CD8-positive, alpha-beta memory T cell (primary cell): ENCODE measurements at regions not wholly inside any gene's neighbourhood (a gene's known extent, or its start where the extent isn't known, plus 50 kb on each side); places are given as distances from the start of the nearest gene placed in this dataset.

Experiments
- CTCF ChIA-PET: fragments of 350-600 bp; sonication (Branson Sonifier 250); formaldehyde crosslinking; loops from one replicate; lab custom pipeline; 2021; ENCODE audit warnings: antibody characterized with exemption; lab: Charles Lee
- POLR2A ChIA-PET: fragments of 350-600 bp; sonication (Branson Sonifier 250); formaldehyde crosslinking; loops from one replicate; lab custom pipeline; 2021; ENCODE audit warnings: antibody characterized with exemption; lab: Charles Lee
- DNase-seq, 5 donors: peaks; one replicate each; pipeline versions ENCODE4 v3.0.0 to v3.0.0-alpha.2; 2020 to 2022; ENCODE audit warnings: mixed read lengths in 1 of 5
- H3K27ac ChIP-seq: one replicate; pipeline ENCODE4 v1.7.0; 2013; ENCODE audit warnings: low read depth, mild to moderate bottlenecking, low read length, moderate library complexity
- H3K27me3 ChIP-seq: 2 replicates; pipeline ENCODE4 v1.7.0; 2013; ENCODE audit warnings: low read length, mild to moderate bottlenecking; ENCODE audit not compliant: insufficient read depth, poor library complexity, severe bottlenecking
- H3K36me3 ChIP-seq: 2 replicates; pipeline ENCODE4 v1.7.0; 2013; ENCODE audit warnings: mild to moderate bottlenecking, low read length, moderate library complexity; ENCODE audit not compliant: insufficient read depth
- H3K4me1 ChIP-seq: 2 replicates; pipeline ENCODE4 v1.7.0; 2013; ENCODE audit warnings: mild to moderate bottlenecking, low read length, moderate library complexity; ENCODE audit not compliant: insufficient read depth
- H3K4me3 ChIP-seq: 2 replicates; pipeline ENCODE4 v1.7.0; 2013; ENCODE audit warnings: mild to moderate bottlenecking, low read length
- H3K9me3 ChIP-seq: 2 replicates; pipeline ENCODE4 v1.7.0; 2013; ENCODE audit warnings: mild to moderate bottlenecking, low read length
- H3K27ac Mint-ChIP-seq, 8 donors: one replicate each; pipeline ENCODE4 v1.8.0; 2020 to 2021; ENCODE audit warnings: mixed read lengths in 8 of 8, mild to moderate bottlenecking in 6 of 8, inconsistent platforms in 3 of 8, moderate library complexity in 3 of 8
- H3K27me3 Mint-ChIP-seq, 2 donors: one replicate each; pipeline ENCODE4 v1.8.0; 2020 to 2021; ENCODE audit warnings: mixed read lengths in 2 of 2, mild to moderate bottlenecking in 1 of 2, moderate library complexity in 1 of 2
- H3K36me3 Mint-ChIP-seq, 3 donors: one replicate each; pipeline ENCODE4 v1.8.0; 2020 to 2021; ENCODE audit warnings: mixed read lengths in 3 of 3, inconsistent platforms in 1 of 3, mild to moderate bottlenecking in 1 of 3
- H3K4me1 Mint-ChIP-seq, 3 donors: one replicate each; pipeline ENCODE4 v1.8.0; 2020 to 2021; ENCODE audit warnings: mixed read lengths in 3 of 3, inconsistent platforms in 1 of 3, mild to moderate bottlenecking in 1 of 3
- H3K4me3 Mint-ChIP-seq, 7 donors: one replicate each; pipeline ENCODE4 v1.8.0; 2020 to 2021; ENCODE audit warnings: mixed read lengths in 7 of 7, mild to moderate bottlenecking in 6 of 7, moderate library complexity in 4 of 7, inconsistent platforms in 2 of 7
- H3K9me3 Mint-ChIP-seq, 5 donors: one replicate each; pipeline ENCODE4 v1.8.0; 2020 to 2022; ENCODE audit warnings: mixed read lengths in 5 of 5, mild to moderate bottlenecking in 3 of 5, moderate library complexity in 2 of 5, inconsistent platforms in 1 of 5

DNA sequence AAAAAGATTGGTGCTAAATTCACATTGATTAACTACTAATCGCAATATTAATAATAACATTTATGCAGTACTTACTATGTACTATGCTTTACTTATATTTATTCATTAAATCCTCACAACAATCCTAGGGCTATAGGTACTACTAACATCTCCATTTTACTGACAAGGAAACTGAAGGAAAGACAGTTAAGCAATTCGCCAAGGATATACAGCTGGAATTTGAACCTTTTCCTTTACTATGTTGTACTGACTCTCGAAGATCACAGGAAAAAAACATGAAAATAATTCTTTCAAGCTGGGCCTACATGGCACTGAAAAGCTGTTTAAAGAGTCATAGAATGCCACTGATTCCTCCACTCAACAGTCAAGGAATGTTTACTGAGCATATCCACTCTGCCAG lies 185.4 kb downstream of the IPMK start:
- H3K27ac ChIP-seq: no peak overlapping the region
- H3K9me3 Mint-ChIP-seq: peaks cover 0 to 3% (median 0%) of the 10 kb centered on the region in 5 donors
- no peaks in the 10 kb centered on the region for H3K36me3 ChIP-seq
- no peaks in the 10 kb centered on the region for H3K4me1 ChIP-seq
- H3K36me3 Mint-ChIP-seq: no peaks in the 10 kb centered on the region
- POLR2A ChIA-PET: no interaction called here
- no peaks in the 10 kb centered on the region for H3K4me1 Mint-ChIP-seq
- H3K4me3 ChIP-seq: no peak overlapping the region
- peaks cover 2 to 7% of the 10 kb centered on the region in 2 donors for H3K27me3 Mint-ChIP-seq
- no peak overlapping the region for H3K4me3 Mint-ChIP-seq
- H3K27ac Mint-ChIP-seq: no peak overlapping the region
- no peak for DNase-seq
- CTCF ChIA-PET: no interaction called here
- H3K27me3 ChIP-seq: no peaks in the 10 kb centered on the region
- H3K9me3 ChIP-seq: no peaks in the 10 kb centered on the region

DNA sequence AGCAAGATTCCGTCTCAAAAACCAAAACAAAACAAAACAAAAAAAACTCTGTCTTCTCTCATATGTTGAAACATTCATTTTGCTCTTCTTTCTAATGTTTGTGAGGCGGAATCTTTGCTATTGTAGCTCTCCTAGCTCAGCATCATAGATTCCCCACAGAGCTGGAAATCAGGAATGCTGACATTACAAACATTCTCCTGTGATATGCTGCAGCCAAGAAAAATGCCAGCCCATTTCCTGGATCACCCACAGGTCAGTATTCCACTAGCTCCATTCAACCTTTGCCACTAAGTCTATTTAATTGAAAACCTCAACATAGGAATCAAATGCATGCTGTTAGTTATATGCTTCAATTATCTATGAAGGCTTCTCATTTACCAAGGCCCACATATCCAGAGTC lies 186.3 kb downstream of the IPMK start:
- Mint-ChIP-seq H3K4me1 (no peaks in the 10 kb centered on the region), H3K27ac (no peak overlapping the region), H3K36me3 (no peaks in the 10 kb centered on the region), H3K9me3 (peaks cover 0 to 3% (median 0%) of the 10 kb centered on the region in 5 donors), H3K27me3 (peaks cover 2 to 4% of the 10 kb centered on the region in 2 donors), H3K4me3 (no peak overlapping the region)
- Histone ChIP-seq H3K36me3 (no peaks in the 10 kb centered on the region), H3K9me3 (no peaks in the 10 kb centered on the region), H3K27me3 (no peaks in the 10 kb centered on the region), H3K27ac (no peak overlapping the region), H3K4me3 (no peak overlapping the region), H3K4me1 (no peaks in the 10 kb centered on the region)
- POLR2A ChIA-PET: no interaction called here
- no peak for DNase-seq
- CTCF ChIA-PET: no interaction called here

GRCh38 chr10:58079461-58079860 lies 188.2 kb downstream of the IPMK start:
- no peaks in the 10 kb centered on the region for H3K36me3 Mint-ChIP-seq
- no peak overlapping the region for H3K4me3 Mint-ChIP-seq
- H3K9me3 Mint-ChIP-seq: no peaks in the 10 kb centered on the region
- Histone ChIP-seq H3K4me3 (no peak overlapping the region), H3K9me3 (no peaks in the 10 kb centered on the region), H3K36me3 (no peaks in the 10 kb centered on the region), H3K27me3 (no peaks in the 10 kb centered on the region), H3K4me1 (no peaks in the 10 kb centered on the region), H3K27ac (no peak overlapping the region)
- no peak overlapping the region for H3K27ac Mint-ChIP-seq
- ChIA-PET CTCF (no interaction called here), POLR2A (no interaction called here)
- no peaks in the 10 kb centered on the region for H3K4me1 Mint-ChIP-seq
- peaks cover 2 to 4% of the 10 kb centered on the region in 2 donors for H3K27me3 Mint-ChIP-seq
- DNase-seq: no peak

DNA sequence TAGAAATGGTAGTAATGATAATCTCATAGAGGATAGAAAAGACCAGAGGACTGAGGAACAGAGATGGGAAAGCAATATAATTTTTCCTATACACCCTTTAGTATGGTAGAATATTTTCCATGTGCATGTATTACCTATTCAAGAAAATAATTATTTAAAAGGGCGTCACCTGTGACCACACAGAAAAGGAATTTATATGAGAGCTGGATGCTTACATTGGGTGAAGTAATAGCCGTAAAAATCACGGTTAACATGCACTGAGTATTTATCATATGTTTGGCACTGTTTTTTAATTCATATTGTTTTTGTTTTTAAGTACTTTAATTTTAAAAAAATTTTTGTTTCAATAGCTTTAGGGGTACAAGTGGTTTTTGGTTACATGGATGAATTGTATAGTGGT lies 195.1 kb downstream of the IPMK start:
- Histone ChIP-seq H3K9me3 (no peaks in the 10 kb centered on the region), H3K27ac (no peak overlapping the region), H3K4me3 (no peak overlapping the region), H3K4me1 (no peaks in the 10 kb centered on the region), H3K27me3 (no peaks in the 10 kb centered on the region), H3K36me3 (no peaks in the 10 kb centered on the region)
- Mint-ChIP-seq H3K27ac (no peak overlapping the region), H3K27me3 (peaks cover 0 to 14% of the 10 kb centered on the region in 2 donors), H3K9me3 (peaks cover 0 to 2% (median 0%) of the 10 kb centered on the region in 5 donors), H3K4me3 (no peak overlapping the region), H3K36me3 (no peaks in the 10 kb centered on the region), H3K4me1 (no peaks in the 10 kb centered on the region)
- ChIA-PET CTCF (no interaction called here), POLR2A (no interaction called here)
- DNase-seq: no peak

DNA sequence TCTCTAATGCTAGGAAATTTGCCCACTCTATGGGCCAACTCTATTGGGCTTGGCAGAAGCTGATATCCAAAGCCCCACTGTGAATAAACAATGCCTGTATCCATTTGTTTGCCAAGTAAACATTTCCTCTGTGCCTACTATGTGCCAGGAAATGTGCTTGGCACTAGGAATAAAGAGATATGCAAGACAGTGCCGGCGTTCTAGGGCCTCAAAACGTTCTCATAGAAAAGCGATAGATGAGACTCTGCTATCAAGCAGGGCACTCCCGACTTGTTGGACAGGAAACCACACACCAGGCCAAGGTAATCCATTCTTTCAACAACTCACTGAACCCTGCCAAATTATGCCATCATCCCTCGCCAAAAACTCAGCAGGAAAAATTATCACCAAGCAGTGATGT lies 196.7 kb downstream of the IPMK start:
- CTCF ChIA-PET: no interaction called here

DNA sequence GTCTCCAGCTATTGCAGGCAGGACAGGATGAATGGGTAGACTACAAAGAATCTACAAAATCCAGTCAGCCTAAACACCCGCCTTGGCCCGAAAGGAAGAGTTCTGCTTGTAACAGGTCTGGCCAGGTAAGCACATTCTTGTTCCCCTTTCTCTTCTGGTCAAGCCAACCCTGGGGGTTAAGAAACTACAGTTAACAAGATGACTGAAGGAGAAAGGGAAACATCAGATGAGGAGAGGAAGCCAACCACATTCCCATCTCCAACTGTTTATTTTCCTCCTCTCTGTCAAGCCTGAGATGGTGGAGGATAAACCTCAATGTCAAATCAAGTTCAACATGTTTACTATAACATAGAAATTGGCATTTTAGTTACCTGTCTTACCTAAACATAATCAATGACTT lies 198.9 kb downstream of the IPMK start:
- DNase-seq: no peak
- peaks cover 0 to 2% (median 0%) of the 10 kb centered on the region in 5 donors for H3K9me3 Mint-ChIP-seq
- H3K36me3 Mint-ChIP-seq: no peaks in the 10 kb centered on the region
- H3K9me3 ChIP-seq: no peaks in the 10 kb centered on the region
- peaks cover 0 to 14% of the 10 kb centered on the region in 2 donors for H3K27me3 Mint-ChIP-seq
- no peak overlapping the region for H3K4me3 Mint-ChIP-seq
- no peaks in the 10 kb centered on the region for H3K4me1 ChIP-seq
- H3K27me3 ChIP-seq: no peaks in the 10 kb centered on the region
- no peak overlapping the region for H3K27ac ChIP-seq
- CTCF ChIA-PET: no interaction called here
- H3K27ac Mint-ChIP-seq: no peak overlapping the region
- H3K36me3 ChIP-seq: no peaks in the 10 kb centered on the region
- H3K4me1 Mint-ChIP-seq: no peaks in the 10 kb centered on the region
- POLR2A ChIA-PET: no interaction called here
- H3K4me3 ChIP-seq: no peak overlapping the region

More for the DNA sequence above, 196.7 kb downstream of the IPMK start:
- no peak overlapping the region for H3K27ac ChIP-seq
- peaks cover 0 to 14% of the 10 kb centered on the region in 2 donors for H3K27me3 Mint-ChIP-seq
- H3K9me3 Mint-ChIP-seq: peaks cover 0 to 2% (median 0%) of the 10 kb centered on the region in 5 donors
- no peaks in the 10 kb centered on the region for H3K9me3 ChIP-seq
- POLR2A ChIA-PET: no interaction called here
- no peaks in the 10 kb centered on the region for H3K4me1 ChIP-seq
- H3K36me3 Mint-ChIP-seq: no peaks in the 10 kb centered on the region
- no peak for DNase-seq
- no peaks in the 10 kb centered on the region for H3K27me3 ChIP-seq
- H3K27ac Mint-ChIP-seq: no peak overlapping the region
- H3K4me3 Mint-ChIP-seq: no peak overlapping the region
- H3K4me3 ChIP-seq: no peak overlapping the region
- H3K4me1 Mint-ChIP-seq: no peaks in the 10 kb centered on the region
- no peaks in the 10 kb centered on the region for H3K36me3 ChIP-seq

- ChIA-PET POLR2A (no interaction called here), CTCF (no interaction called here)
- no peaks in the 10 kb centered on the region for H3K4me1 ChIP-seq
- Mint-ChIP-seq H3K4me1 (no peaks in the 10 kb centered on the region), H3K36me3 (no peaks in the 10 kb centered on the region), H3K27me3 (peaks cover 0 to 10% of the 10 kb centered on the region in 2 donors), H3K4me3 (no peak overlapping the region), H3K9me3 (peaks cover 0 to 2% (median 0%) of the 10 kb centered on the region in 5 donors), H3K27ac (no peak overlapping the region)
- H3K36me3 ChIP-seq: no peaks in the 10 kb centered on the region
- H3K4me3 ChIP-seq: no peak overlapping the region
- DNase-seq: no peak
- H3K9me3 ChIP-seq: no peaks in the 10 kb centered on the region
- H3K27me3 ChIP-seq: no peaks in the 10 kb centered on the region
- H3K27ac ChIP-seq: no peak overlapping the region
Observed at GRCh38 chr10:58066979-58067378, 200.7 kb downstream of the IPMK start.

DNA sequence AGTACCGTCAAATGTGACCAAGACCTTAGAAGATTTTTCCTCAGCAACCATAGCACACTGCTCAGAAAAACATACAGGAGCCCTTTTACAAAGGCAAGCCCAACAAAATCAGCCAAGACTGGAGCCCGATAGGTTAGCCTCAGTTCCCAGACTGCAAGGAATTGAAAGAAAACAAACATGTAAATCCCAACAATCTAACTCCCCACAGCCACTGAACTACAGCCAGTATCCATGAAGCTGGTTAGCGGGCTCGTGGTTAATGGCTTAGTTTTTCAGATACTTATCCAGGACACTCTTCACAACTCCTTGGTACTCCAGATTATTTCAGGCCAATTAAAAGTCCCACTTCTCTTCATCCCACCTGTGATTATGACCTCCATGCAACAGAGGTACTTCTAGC lies 201.6 kb downstream of the IPMK start:
- H3K27me3 ChIP-seq: no peaks in the 10 kb centered on the region
- CTCF ChIA-PET: no interaction called here
- no peaks in the 10 kb centered on the region for H3K9me3 ChIP-seq
- peaks cover 0 to 2% (median 0%) of the 10 kb centered on the region in 5 donors for H3K9me3 Mint-ChIP-seq
- no peaks in the 10 kb centered on the region for H3K36me3 Mint-ChIP-seq
- peaks cover 1 to 10% of the 10 kb centered on the region in 2 donors for H3K27me3 Mint-ChIP-seq
- POLR2A ChIA-PET: no interaction called here
- DNase-seq: no peak
- no peaks in the 10 kb centered on the region for H3K4me1 Mint-ChIP-seq
- no peak overlapping the region for H3K27ac Mint-ChIP-seq
- no peaks in the 10 kb centered on the region for H3K4me1 ChIP-seq
- no peak overlapping the region for H3K4me3 ChIP-seq
- no peak overlapping the region for H3K4me3 Mint-ChIP-seq
- no peak overlapping the region for H3K27ac ChIP-seq
- H3K36me3 ChIP-seq: no peaks in the 10 kb centered on the region

DNA sequence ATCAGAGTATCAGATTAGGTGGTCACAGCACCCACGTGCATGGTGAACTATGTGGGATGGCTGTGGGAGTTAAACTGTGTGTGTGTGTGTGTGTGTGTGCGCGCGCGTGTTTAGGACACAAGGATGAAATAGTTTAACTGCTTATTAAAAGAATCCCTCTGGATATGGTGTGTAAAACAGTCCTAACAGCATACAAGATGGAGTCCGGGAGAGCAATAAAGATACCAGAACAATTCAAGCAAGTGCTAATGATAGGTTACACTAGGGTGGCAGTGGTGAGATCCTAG lies 202.2 kb downstream of the IPMK start:
- no peaks in the 10 kb centered on the region for H3K9me3 ChIP-seq
- H3K36me3 ChIP-seq: no peaks in the 10 kb centered on the region
- H3K27me3 ChIP-seq: no peaks in the 10 kb centered on the region
- Mint-ChIP-seq H3K36me3 (no peaks in the 10 kb centered on the region), H3K4me1 (no peaks in the 10 kb centered on the region), H3K27me3 (peaks cover 1 to 10% of the 10 kb centered on the region in 2 donors), H3K4me3 (no peak overlapping the region), H3K27ac (no peak overlapping the region), H3K9me3 (peaks cover 0 to 2% (median 0%) of the 10 kb centered on the region in 5 donors)
- no peak overlapping the region for H3K4me3 ChIP-seq
- ChIA-PET CTCF (no interaction called here), POLR2A (no interaction called here)
- no peak overlapping the region for H3K27ac ChIP-seq
- no peak for DNase-seq
- no peaks in the 10 kb centered on the region for H3K4me1 ChIP-seq
